A549 (cell line): ENCODE measurements at regions not wholly inside any gene's neighbourhood (a gene's known extent, or its start where the extent isn't known, plus 50 kb on each side); places are given as distances from the start of the nearest gene placed in this dataset.

Source experiments
- ATAC-seq, 2 experiments: fragments of 200-7000 bp in 1 of 2; fragments of >200 bp in 1 of 2; cut with Nextera tagmentation in 1 of 2; cut with Tn5 transposase in 1 of 2; 3 replicates each; pipeline versions ENCODE4 v1.8.0 to v1.9.1; 2018 to 2020; ENCODE audit warnings: mild to moderate bottlenecking in 1 of 2, moderate library complexity in 1 of 2
- CTCF ChIA-PET: fragments of 300-600 bp; sonication (Branson Sonifier 250); formaldehyde crosslinking; extraction: SDS; loops from one replicate; lab custom pipeline; 2021; ENCODE audit warnings: antibody characterized with exemption, inconsistent platforms; lab: Yijun Ruan, JAX
- POLR2A ChIA-PET: fragments of 350-600 bp; formaldehyde crosslinking; extraction: SDS; loops from one replicate; lab custom pipeline; 2021; ENCODE audit warnings: antibody characterized with exemption, inconsistent platforms; lab: Yijun Ruan, JAX
- DNase-seq, 2 experiments: peaks; one replicate each; pipeline versions ENCODE4 v3.0.0 to v3.0.0-alpha.2; 2011 to 2016; ENCODE audit warnings: low read depth in 1 of 2, low spot score in 1 of 2
- FAIRE-seq: peaks from 2 replicates; lab custom pipeline; 2011; peaks lifted over from hg19 to GRCh38; lab: Jason Lieb, UNC
- H3K27ac ChIP-seq, 2 experiments: fragments of >200 bp; sonication (Bioruptor Twin); formaldehyde crosslinking; 3 replicates each; pipeline ENCODE4 v1.5.1; 2016 to 2017
- H3K4me1 ChIP-seq: fragments of >200 bp; sonication (Bioruptor Twin); formaldehyde crosslinking; 3 replicates; pipeline ENCODE4 v1.6.1; 2016
- H3K4me2 ChIP-seq: fragments of >200 bp; sonication (Bioruptor Twin); formaldehyde crosslinking; 3 replicates; pipeline ENCODE4 v1.6.1; 2016
- H3K4me3 ChIP-seq: fragments of >200 bp; sonication (Bioruptor Twin); formaldehyde crosslinking; 3 replicates; pipeline ENCODE4 v1.5.1; 2016
- H3K9me3 ChIP-seq: fragments of >200 bp; sonication (Bioruptor Twin); formaldehyde crosslinking; 3 replicates; pipeline ENCODE4 v1.6.1; 2016
- BHLHE40 ChIP-seq: IDR thresholded peaks from 2 replicates; pipeline ENCODE4 v1.6.1; 2012; ENCODE audit warnings: low read depth, low read length, inconsistent platforms
- CHD4 ChIP-seq: fragments of 200-600 bp; sonication (generic); IDR thresholded peaks from 2 replicates; pipeline ENCODE4 v1.6.1; 2016; ENCODE audit warnings: antibody characterized with exemption, mild to moderate bottlenecking, borderline replicate concordance
- CTCF ChIP-seq: fragments of >200 bp; sonication (Bioruptor Twin); formaldehyde crosslinking; IDR thresholded peaks from 3 replicates; pipeline ENCODE4 v1.5.1; 2016
- EHMT2 ChIP-seq: fragments of 200-600 bp; sonication (generic); IDR thresholded peaks from 2 replicates; pipeline ENCODE4 v1.6.1; 2016; ENCODE audit warnings: antibody characterized with exemption, low read depth, mild to moderate bottlenecking, moderate library complexity
- EP300 ChIP-seq, 2 experiments: fragments of >200 bp; sonication (Bioruptor Twin); formaldehyde crosslinking; IDR thresholded peaks; 2 replicates in 1 of 2; 3 replicates in 1 of 2; pipeline ENCODE4 v1.6.1; 2016 to 2017
- GATA3 ChIP-seq: IDR thresholded peaks from 2 replicates; pipeline ENCODE4 v1.6.1; 2012; ENCODE audit warnings: borderline replicate concordance
- HDAC2 ChIP-seq: fragments of 200-600 bp; sonication (generic); IDR thresholded peaks from 2 replicates; pipeline ENCODE4 v1.6.1; 2016
- HES2 ChIP-seq: fragments of >200 bp; sonication (Bioruptor Twin); formaldehyde crosslinking; IDR thresholded peaks from 2 replicates; pipeline ENCODE4 v1.6.1; 2016
- HMGXB4 ChIP-seq: fragments of 250-450 bp; sonication (Bioruptor Pico); IDR thresholded peaks from 2 replicates; pipeline ENCODE4 v1.5.0; 2021; ENCODE audit warnings: mild to moderate bottlenecking, moderate library complexity, borderline replicate concordance
- HOXA7 ChIP-seq: fragments of 250-450 bp; sonication (Bioruptor Pico); IDR thresholded peaks from 2 replicates; pipeline ENCODE4 v1.5.0; 2020; ENCODE audit warnings: mild to moderate bottlenecking, moderate library complexity
- HOXB5 ChIP-seq: fragments of 250-450 bp; sonication (Bioruptor Pico); IDR thresholded peaks from 2 replicates; pipeline ENCODE4 v1.5.0; 2020; ENCODE audit warnings: mild to moderate bottlenecking, moderate library complexity
- JUNB ChIP-seq: fragments of >200 bp; sonication (Bioruptor Twin); formaldehyde crosslinking; IDR thresholded peaks from 2 replicates; pipeline ENCODE4 v1.6.1; 2016
- MAFK ChIP-seq: fragments of 450-650 bp; IDR thresholded peaks from 2 replicates; pipeline ENCODE4 v1.6.1; 2014; ENCODE audit not compliant: partially characterized antibody
- MAX ChIP-seq: IDR thresholded peaks from 2 replicates; pipeline ENCODE4 v1.6.1; 2012
- MAZ ChIP-seq: fragments of 150-350 bp; IDR thresholded peaks from 2 replicates; pipeline ENCODE4 v1.6.1; 2014; ENCODE audit warnings: antibody characterized with exemption, low read depth, low read length, borderline replicate concordance
- MYC ChIP-seq: IDR thresholded peaks from 2 replicates; pipeline ENCODE4 v1.6.1; 2012; ENCODE audit warnings: mild to moderate bottlenecking, inconsistent platforms, low read length, improper control_type of control experiment, borderline replicate concordance
- NPAS2 ChIP-seq: fragments of 250-450 bp; sonication (Bioruptor Pico); IDR thresholded peaks from 2 replicates; pipeline ENCODE4 v1.8.0; 2022; ENCODE audit warnings: mild to moderate bottlenecking, moderate library complexity, borderline replicate concordance
- POLR2AphosphoS2 ChIP-seq: conservative IDR thresholded peaks from 2 replicates; pipeline ENCODE4 v1.6.1; 2012; ENCODE audit warnings: low read length, improper control_type of control experiment, inconsistent platforms
- REST ChIP-seq: fragments of 200-600 bp; sonication (generic); IDR thresholded peaks from 2 replicates; pipeline ENCODE4 v1.6.1; 2016; ENCODE audit warnings: antibody characterized with exemption, mild to moderate bottlenecking, moderate library complexity
- RNF2 ChIP-seq: fragments of 200-600 bp; sonication (generic); IDR thresholded peaks from 2 replicates; pipeline ENCODE4 v1.6.1; 2016; ENCODE audit warnings: low read depth, mild to moderate bottlenecking, antibody characterized with exemption, moderate library complexity, borderline replicate concordance
- SMC3 ChIP-seq: fragments of >200 bp; sonication (Bioruptor Twin); formaldehyde crosslinking; IDR thresholded peaks from 3 replicates; pipeline ENCODE4 v1.6.1; 2018; ENCODE audit warnings: inconsistent platforms
- TFCP2L1 ChIP-seq: fragments of 250-450 bp; sonication (Bioruptor Pico); IDR thresholded peaks from 2 replicates; pipeline ENCODE4 v1.5.0; 2021; ENCODE audit warnings: mild to moderate bottlenecking
- TP53 ChIP-seq: fragments of 250-450 bp; sonication (Bioruptor Pico); IDR thresholded peaks from 2 replicates; pipeline ENCODE4 v1.5.0; 2021; ENCODE audit warnings: mild to moderate bottlenecking, moderate library complexity
- ZSCAN20 ChIP-seq: fragments of 250-450 bp; sonication (Bioruptor Pico); IDR thresholded peaks from 2 replicates; pipeline ENCODE4 v1.8.0; 2022; ENCODE audit warnings: mild to moderate bottlenecking, moderate library complexity
- WGBS: methylation state at CpG from one replicate; pipeline ENCODE4 v1.1.6; 2017; ENCODE audit errors: missing lambda C conversion rate; 5-methylcytosine and 5-hydroxymethylcytosine counted together

GRCh38 chr16:64882078-64882784 is 239.6 kb downstream of the CDH11 start:
- Histone ChIP-seq H3K4me1 (no peaks in the 10 kb centered on the region), H3K4me2 (no peak overlapping the region), H3K9me3 (no peaks in the 10 kb centered on the region), H3K4me3 (no peak overlapping the region), H3K27ac (no peak overlapping the region)
- no peak for TF ChIP-seq TFCP2L1 (CRISPR knock-in tag)
- no peak for TF ChIP-seq HMGXB4 (CRISPR knock-in tag)
- TF ChIP-seq ZSCAN20 = no peak
- no peak for TF ChIP-seq MYC
- no peak for TF ChIP-seq RNF2
- no peak for TF ChIP-seq SMC3
- no peak for TF ChIP-seq HES2
- no peak for FAIRE-seq
- DNase-seq = no peak
- 33% methylated on average over 6 of the region's 6 CpGs for WGBS
- ATAC-seq = no peak
- POLR2A ChIA-PET = no interaction called here
- CTCF ChIA-PET = no interaction called here

GRCh38 chr16:64880994-64881393 is 240.9 kb downstream of the CDH11 start:
- Histone ChIP-seq H3K27ac (no peak overlapping the region), H3K4me3 (no peak overlapping the region), H3K9me3 (no peaks in the 10 kb centered on the region), H3K4me2 (no peak overlapping the region), H3K4me1 (no peaks in the 10 kb centered on the region)
- TF ChIP-seq HES2 (no peak), RNF2 (no peak), REST (no peak), MAFK (no peak), NPAS2 (CRISPR knock-in tag) (no peak), HOXA7 (CRISPR knock-in tag) (no peak), HOXB5 (CRISPR knock-in tag) (no peak), POLR2AphosphoS2 (no peak), MAX (no peak), BHLHE40 (no peak), TP53 (CRISPR knock-in tag) (no peak), EHMT2 (no peak), JUNB (no peak), GATA3 (no peak), CTCF (no peak), ZSCAN20 (no peak), MAZ (no peak), EP300 (IDR thresholded peaks at IDR 0.05) (no peak), HDAC2 (no peak), CHD4 (no peak)
- ATAC-seq (no peak), DNase-seq (no peak), FAIRE-seq (no peak)
- WGBS = 0% methylated on average over 2 of the region's 2 CpGs
- CTCF ChIA-PET = no interaction called here
- POLR2A ChIA-PET = no interaction called here
